HG03103 (cell line): ENCODE measurements at regions not wholly inside any gene's neighbourhood (a gene's known extent, or its start where the extent isn't known, plus 50 kb on each side); places are given as distances from the start of the nearest gene placed in this dataset.

ENCODE experiments used
- ATAC-seq: cut with Tn5 transposase; IDR thresholded peaks from one replicate; pipeline ENCODE4 v1.9.1; 2021; ENCODE audit warnings: low read depth; ENCODE audit not compliant: unreplicated experiment

GRCh38 chr18:53937037-53937436 is 287.4 kb downstream of the MBD2 start:
- no peak for ATAC-seq

- no peak for ATAC-seq
These were observed 288.7 kb downstream of the MBD2 start for GRCh38 chr18:53935803-53936202.

GRCh38 chr18:53935399-53935798 is 289.1 kb downstream of the MBD2 start:
- no peak for ATAC-seq

GRCh38 chr18:53920312-53921075 is 304.0 kb downstream of the MBD2 start:
- no peak for ATAC-seq

GRCh38 chr18:53918091-53918490 is 306.4 kb downstream of the MBD2 start:
- ATAC-seq: no peak

GRCh38 chr18:53911200-53911599 is 313.3 kb downstream of the MBD2 start:
- no peak for ATAC-seq

- ATAC-seq: no peak
These were observed 314.8 kb downstream of the MBD2 start for GRCh38 chr18:53909668-53910067.

- ATAC-seq: no peak
These were observed 316.5 kb downstream of the MBD2 start for GRCh38 chr18:53907921-53908320.

GRCh38 chr18:53906681-53907080 is 317.8 kb downstream of the MBD2 start:
- no peak for ATAC-seq

GRCh38 chr18:53894675-53895442 is 329.6 kb downstream of the MBD2 start:
- no peak for ATAC-seq

- no peak for ATAC-seq
These were observed 337.0 kb downstream of the MBD2 start for GRCh38 chr18:53887447-53887846.

- ATAC-seq: no peak
These were observed 338.4 kb downstream of the MBD2 start for GRCh38 chr18:53886058-53886457.

- ATAC-seq: no peak
These were observed 340.7 kb downstream of the MBD2 start for GRCh38 chr18:53883771-53884170.

- no peak for ATAC-seq
These were observed 350.4 kb downstream of the MBD2 start for GRCh38 chr18:53874103-53874502.

- no peak for ATAC-seq
These were observed 359.7 kb downstream of the MBD2 start for GRCh38 chr18:53864770-53865169.

- no peak for ATAC-seq
These were observed 361.5 kb downstream of the MBD2 start for GRCh38 chr18:53862921-53863320.

GRCh38 chr18:53861185-53861584 is 363.3 kb downstream of the MBD2 start:
- ATAC-seq: no peak

- ATAC-seq: no peak
These were observed 364.7 kb downstream of the MBD2 start for GRCh38 chr18:53859764-53860163.

GRCh38 chr18:53850902-53851301 is 373.6 kb downstream of the MBD2 start:
- no peak for ATAC-seq

- no peak for ATAC-seq
These were observed 380.7 kb downstream of the MBD2 start for GRCh38 chr18:53843763-53844162.

GRCh38 chr18:53843113-53843760 is 381.2 kb downstream of the MBD2 start:
- ATAC-seq: no peak
